HG03280 (cell line): ENCODE measurements at regions not wholly inside any gene's neighbourhood (a gene's known extent, or its start where the extent isn't known, plus 50 kb on each side); places are given as distances from the start of the nearest gene placed in this dataset.
"Not testable (repeated sequence)": the region's sequence is repeated elsewhere in the genome, so short reads cannot be mapped to it uniquely, and the experiment has no call there.

Experiments used
- ATAC-seq: cut with Tn5 transposase; IDR thresholded peaks from one replicate; pipeline ENCODE4 v1.9.1; 2021; ENCODE audit warnings: mild to moderate bottlenecking, moderate library complexity; ENCODE audit not compliant: unreplicated experiment

GRCh38 chr1:166488327-166488726, 321.5 kb upstream of the FAM78B start:
- no peak for ATAC-seq

DNA sequence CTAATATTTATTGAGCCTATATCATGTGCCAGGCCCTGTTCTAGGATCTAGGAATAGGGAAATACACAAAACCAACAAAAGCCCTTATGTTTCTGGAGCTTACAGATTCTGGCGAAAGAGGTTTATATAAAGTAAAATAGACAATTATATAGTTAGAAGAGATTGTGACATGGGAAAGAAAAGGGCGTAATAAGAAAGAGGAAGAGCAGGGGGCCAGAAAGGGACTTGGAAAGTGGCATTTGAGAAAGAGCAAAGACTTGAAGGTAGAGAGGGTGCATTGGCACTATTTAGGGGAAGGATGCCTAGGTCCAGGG, 322.5 kb upstream of the FAM78B start:
- no peak for ATAC-seq

- ATAC-seq: peak; percentile 81
Measured at GRCh38 chr1:166489670-166490436, 323.1 kb upstream of the FAM78B start.

- ATAC-seq: no peak
Measured at GRCh38 chr1:166490437-166490991, 323.7 kb upstream of the FAM78B start.

GRCh38 chr1:166493765-166494164, 327.0 kb upstream of the FAM78B start:
- ATAC-seq: not testable (repeated sequence)

- no peak for ATAC-seq
Measured at GRCh38 chr1:166507347-166507746, 331.9 kb upstream of the POGK start.

- ATAC-seq: no peak
Measured at GRCh38 chr1:166511761-166512160, 327.5 kb upstream of the POGK start.

DNA sequence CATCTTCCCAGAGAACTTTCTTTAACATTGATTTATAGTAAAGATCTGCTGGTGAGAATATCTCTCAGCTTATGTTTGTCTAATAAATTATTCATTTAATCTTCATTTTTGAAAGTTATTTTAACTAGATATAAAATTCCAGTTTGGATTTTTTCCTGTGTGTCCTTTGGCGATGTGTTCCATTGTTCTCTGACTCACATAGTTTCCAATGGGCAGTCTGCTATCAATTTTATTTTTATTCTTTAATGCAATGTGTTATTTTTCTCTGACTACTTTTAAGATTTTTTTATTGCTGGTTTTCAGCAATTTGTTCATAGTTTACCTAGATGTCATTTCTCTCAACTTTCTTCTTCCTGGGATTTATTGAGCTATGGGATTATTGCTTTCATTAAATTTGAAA, 325.2 kb upstream of the POGK start:
- no peak for ATAC-seq

DNA sequence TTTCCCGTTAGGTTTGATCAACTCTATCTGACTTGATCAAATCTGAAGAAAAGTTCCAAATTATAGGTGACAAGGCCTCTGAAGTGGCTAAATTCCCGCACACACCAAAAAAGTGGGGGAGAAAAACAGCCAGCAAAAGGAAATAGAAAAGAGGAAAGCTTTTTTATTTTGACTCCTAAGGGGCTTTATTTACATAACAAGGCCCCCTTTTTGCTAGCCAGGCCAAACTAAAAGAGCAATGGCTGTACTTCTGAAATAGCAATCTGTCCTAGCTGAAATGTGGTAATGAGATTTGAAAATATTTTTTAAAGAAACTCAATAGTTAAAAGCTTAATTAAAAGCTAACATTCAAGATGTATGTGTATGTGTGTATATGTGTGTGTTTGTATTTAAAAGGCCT, 311.5 kb upstream of the POGK start:
- no peak for ATAC-seq

DNA sequence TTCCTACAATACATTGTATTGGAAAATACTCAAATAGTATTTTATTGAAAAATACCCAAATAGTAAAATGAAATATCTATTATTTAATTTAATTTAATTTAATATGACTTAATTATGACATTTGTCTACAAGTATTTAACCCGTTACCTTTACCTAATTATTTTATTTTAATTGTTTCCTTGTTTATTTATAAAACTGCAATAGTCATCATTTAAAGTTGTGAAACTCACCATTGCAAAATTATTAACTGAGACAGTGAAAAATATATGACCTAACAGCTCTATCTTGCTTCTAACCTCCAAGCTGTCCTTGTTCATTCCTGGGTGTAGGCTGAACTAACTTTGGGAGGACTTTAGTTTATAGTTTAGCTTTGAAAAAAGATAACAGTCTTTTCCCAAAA, 300.6 kb upstream of the POGK start:
- ATAC-seq: no peak

DNA sequence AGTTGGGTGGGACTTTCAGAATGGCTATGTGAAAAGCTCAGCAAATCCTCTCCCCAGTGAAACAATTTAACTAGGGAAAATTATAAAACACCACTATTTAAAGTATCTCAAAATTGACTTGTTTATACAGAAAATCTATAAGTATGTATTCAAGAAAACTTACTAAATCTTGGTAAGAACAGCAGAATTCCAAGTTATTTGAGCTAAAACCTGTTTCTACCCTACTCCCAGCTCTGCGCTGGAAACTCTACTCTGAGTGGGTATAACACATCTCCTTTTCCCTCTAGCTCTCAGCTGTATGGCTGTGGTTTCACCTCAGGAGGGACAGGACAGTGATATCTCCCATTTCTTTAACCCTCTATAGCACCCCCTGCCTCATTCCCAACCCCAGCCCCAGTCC, 295.2 kb upstream of the POGK start:
- no peak for ATAC-seq

DNA sequence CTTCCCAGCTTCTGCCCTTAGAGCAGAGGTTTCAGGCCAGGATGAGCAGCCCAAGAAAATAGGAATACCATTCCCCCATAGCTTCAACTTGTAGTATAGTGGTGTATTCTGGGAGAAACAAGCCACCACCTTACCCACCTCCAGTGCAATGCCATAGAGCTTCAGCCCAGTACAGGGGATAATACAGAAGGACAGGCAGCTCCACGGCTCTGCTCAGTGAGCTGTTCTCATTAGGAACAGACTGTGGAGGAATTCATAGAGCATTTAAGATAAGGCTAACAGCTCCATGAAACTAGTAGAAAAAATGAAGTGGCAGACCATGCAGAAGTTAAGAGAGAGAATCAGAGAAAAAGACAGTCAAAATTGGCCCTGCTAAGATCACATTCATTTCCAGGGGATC, 294.7 kb upstream of the POGK start:
- no peak for ATAC-seq

DNA sequence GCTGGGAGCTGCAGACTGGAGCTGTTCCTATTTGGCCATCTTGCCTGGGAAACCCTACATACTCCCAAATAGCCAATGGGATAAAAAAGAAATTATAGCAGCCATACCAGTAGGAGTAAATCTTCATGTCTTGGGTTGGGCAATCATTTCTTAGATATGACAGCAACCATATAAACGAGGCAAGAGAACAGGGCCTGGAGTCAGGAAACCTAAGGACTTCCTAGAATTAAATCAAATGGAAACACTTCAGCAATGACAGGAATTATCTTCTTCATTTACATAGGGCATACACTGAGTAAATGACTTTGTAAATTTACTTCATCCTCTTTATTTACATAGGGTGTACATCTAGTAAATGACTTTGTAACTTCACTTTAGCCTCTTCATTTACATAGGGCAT, 286.6 kb upstream of the POGK start:
- ATAC-seq: no peak

GRCh38 chr1:166570954-166571353, 268.3 kb upstream of the POGK start:
- no peak for ATAC-seq

- ATAC-seq: no peak
Measured at GRCh38 chr1:166573199-166573598, 266.1 kb upstream of the POGK start.

DNA sequence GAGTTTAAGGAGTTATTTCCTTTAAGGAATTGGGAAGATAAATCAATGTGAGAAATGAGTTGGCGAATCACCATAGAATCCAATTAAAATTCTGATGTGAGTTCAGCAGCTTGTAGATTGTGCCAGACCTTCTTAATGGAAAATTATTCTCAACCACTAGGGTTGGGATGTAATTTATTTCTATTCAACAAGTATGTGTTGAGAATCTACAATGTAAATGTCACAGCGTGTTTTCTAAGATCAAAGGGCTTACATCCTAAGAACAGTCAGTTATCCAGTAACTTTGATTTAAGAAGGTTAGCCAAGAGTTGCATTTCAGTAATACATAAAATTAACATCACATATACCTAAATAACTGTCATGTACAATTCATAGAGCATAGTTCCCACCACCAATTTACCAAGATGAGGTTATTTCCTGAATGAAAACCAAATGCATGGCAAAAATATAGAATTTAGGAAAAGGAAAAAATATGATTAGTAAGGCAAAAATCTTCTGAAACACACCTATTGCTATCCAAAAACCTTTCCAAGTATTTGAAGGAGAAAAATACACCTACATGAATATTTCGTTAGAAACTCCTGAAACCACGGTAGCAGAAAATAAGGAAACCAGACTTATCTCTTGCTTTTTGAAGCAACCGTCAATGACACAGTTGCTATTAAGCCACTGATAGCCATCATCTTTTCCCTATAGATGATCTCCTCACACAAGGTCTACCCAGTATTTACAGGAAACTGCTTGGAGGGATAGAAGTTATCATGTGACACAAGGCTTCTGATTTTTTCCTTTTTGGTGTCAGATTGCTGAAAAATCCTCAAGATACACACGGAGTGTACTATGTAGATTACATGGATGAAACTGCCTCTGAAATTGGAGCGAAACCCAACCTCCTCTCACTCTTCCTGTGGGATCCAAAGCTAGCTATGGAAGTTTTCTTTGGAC, 259.4 kb upstream of the POGK start:
- no peak for ATAC-seq

- no peak for ATAC-seq
Measured at GRCh38 chr1:166588741-166589140, 250.5 kb upstream of the POGK start.

- no peak for ATAC-seq
Measured at GRCh38 chr1:166590161-166590560, 249.1 kb upstream of the POGK start.

GRCh38 chr1:166594646-166595045, 244.6 kb upstream of the POGK start:
- ATAC-seq: no peak

GRCh38 chr1:166597516-166597915, 241.8 kb upstream of the POGK start:
- ATAC-seq: no peak

- no peak for ATAC-seq
Measured at GRCh38 chr1:166600574-166600973, 238.7 kb upstream of the POGK start.
